HK-2 (cell line): ENCODE measurements at regions not wholly inside any gene's neighbourhood (a gene's known extent, or its start where the extent isn't known, plus 50 kb on each side); places are given as distances from the start of the nearest gene placed in this dataset.
A peak's percentile ranks its signal among the peaks of the same experiment; 100 is the strongest.

Experiments
- DNase-seq: peaks from one replicate; pipeline ENCODE4 v3.0.0-alpha.2; 2018; ENCODE audit not compliant: unreplicated experiment

DNA sequence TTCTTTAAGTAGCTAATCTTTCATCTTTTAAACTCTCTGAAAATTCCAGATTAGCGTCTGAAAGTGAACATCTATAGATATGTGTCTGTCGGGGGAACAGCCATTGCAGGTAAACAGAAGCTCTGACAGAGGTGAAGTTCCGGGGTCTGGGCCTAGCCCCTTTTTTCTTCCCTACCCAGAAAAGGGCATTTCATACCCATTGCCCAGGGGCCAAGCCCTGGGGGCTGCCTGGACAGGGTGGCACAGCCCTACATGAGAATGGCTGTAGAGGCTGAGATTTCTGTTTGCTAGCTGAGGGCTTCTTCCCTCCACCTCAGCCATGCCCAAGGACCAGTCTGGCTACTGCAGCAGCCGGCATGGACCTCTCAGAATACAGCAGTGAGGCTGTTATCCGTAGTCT, 327.0 kb upstream of the PLET1 start:
- DNase-seq: no peak

GRCh38 chr11:112588252-112588694, 327.6 kb upstream of the PLET1 start:
- peak; percentile 13 for DNase-seq

GRCh38 chr11:112589155-112589554, 328.5 kb upstream of the PLET1 start:
- no peak for DNase-seq

DNA sequence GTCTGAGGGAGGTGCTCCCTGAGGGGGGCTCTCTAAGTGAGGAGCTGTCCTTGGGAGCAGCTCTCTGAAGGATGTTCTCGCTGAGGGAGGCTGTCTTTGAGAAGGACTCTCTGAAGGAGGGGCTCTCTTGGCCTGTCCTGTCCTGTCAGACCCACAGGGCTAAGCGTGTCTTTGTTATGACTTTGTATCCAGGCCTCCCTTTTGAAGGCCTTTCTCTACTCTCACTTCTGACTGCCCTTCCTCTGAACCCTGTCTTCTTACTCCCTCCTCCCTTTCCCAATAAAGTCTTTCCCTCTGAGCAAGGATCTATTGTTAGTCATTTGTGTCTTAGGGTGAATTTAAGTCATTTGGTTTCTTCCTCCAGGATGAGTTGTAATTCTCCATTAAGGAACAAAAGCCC, 330.1 kb upstream of the PLET1 start:
- no peak for DNase-seq

DNA sequence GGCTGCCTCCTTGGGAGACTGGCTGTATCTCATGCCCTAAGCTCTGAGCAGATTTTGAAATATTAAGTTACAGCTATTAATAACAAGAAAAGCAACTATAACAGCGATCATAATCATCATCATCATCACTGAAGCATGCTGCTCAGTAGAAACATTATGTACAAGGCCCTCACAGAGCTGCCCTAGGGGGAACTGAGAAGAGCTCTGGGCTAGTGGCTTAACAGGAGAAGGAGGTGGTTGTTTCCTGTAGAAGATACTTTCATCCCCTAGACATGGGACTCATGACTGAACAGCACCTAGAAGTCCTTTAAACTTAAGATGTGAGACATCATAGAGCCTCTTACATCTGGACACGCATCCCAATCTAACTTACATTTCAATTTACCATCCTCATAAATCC, 332.8 kb upstream of the PLET1 start:
- DNase-seq: no peak

DNA sequence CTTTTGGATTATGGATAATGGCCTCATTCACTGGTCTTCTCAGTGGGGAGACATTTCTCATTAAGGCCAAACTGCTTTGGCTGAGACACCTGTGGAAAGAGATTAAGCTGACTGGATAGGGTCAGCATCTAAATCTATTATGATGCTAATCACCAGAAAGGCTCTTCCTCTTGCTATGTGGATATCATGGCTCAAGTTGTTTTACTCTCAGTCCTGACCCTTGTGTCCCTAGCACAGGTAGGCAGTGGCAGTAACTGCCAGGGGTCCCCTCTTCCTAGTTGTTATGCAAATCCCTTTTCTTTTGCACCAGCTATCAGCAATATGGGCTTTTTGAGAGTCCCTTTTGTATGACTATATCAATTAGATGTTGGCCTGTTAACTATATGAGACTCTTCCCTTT, 335.7 kb upstream of the PLET1 start:
- DNase-seq: no peak

GRCh38 chr11:112597286-112597790, 336.7 kb upstream of the PLET1 start:
- no peak for DNase-seq

GRCh38 chr11:112599265-112599664, 338.6 kb upstream of the PLET1 start:
- DNase-seq: no peak

DNA sequence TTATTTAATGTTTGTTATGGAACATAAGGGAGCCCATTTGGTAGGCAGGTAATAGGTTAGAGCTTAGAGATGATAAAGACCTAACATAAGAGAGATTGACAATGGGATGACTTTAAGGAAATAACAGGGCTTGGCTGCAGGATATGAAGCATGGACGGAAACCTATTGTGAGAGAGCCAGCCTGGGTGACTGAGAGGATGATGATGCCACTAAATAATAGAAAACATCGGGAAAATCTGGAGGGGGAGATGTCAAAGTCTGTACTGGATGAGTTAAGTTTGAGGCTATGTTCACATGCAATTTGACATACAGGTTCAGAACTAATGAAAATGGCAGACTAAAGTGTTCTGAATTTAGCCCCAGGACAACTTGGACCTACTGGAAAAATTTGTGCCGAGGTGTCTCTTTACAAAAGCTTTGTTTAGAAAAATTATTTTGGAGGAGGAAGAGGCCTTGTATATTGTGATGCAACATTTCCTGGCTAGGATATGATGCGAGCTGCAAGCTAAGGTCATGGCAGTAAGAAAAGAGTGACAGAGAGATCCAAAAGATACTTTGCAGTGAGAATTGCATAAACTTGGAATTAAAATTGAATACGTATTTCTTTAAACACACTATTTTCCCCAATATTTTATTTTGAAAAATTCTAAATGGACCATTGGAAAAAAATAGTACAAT, 339.3 kb upstream of the PLET1 start:
- no peak for DNase-seq

GRCh38 chr11:112605093-112605666, 344.5 kb upstream of the PLET1 start:
- DNase-seq: no peak

- no peak for DNase-seq
These were observed 346.0 kb upstream of the PLET1 start for GRCh38 chr11:112606656-112607055.

GRCh38 chr11:112608509-112608908, 347.8 kb upstream of the PLET1 start:
- DNase-seq: no peak

DNA sequence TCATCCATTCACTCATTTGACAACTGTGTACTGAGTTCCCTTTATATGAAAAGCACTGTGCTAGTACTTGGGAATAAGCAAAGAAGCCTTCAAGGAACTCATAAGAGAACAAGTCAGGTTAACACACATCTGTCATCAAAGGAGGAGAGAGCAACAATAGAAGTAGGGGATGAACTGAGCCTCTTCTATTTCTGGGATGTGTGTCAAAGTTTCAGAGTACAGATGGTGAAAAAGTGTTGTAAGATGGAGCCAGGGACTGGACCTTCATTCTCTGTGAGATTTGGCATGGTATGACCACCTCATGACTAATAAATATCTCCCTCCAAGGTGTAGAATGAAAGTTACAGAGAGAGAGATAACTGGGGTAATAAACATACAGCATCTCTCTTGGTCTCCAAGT, 349.8 kb upstream of the PLET1 start:
- no peak for DNase-seq

DNA sequence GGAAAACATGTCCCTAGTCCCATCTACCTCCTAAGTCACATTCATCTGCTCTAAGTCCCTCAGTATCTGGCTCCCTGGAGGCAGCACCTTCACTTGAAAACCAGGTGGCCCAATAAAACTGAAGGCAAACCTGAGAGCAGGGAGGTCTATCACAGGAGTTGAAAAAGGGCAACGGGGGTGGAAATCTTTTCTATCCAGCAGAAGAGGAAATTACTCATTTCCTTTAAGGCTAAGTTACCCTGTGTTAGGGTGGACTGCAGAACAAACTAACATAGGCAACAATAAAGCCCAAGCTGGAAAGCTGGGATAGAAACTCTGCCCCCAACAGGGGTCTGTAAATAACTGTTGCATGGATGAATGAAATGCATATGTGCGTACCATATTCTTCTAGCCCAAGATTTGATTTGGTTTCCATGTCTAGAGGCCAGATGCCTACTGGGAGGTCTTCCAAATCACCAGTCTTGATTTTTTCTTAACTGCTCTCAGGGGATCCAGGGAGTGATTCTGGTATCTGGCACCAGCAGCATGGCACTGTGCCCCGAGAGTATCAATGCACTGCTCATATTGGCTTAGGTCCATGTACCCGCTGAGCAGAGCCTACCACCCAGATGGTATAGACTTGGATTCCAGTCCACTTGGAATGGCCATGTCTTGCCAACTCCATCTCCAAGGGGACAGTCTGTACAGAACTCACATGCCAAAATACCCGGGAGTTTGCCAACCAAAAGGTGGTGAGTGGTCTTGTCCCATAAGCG, 350.0 kb upstream of the NCAM1 start:
- no peak for DNase-seq

GRCh38 chr11:112611771-112612170, 349.4 kb upstream of the NCAM1 start:
- DNase-seq: no peak

DNA sequence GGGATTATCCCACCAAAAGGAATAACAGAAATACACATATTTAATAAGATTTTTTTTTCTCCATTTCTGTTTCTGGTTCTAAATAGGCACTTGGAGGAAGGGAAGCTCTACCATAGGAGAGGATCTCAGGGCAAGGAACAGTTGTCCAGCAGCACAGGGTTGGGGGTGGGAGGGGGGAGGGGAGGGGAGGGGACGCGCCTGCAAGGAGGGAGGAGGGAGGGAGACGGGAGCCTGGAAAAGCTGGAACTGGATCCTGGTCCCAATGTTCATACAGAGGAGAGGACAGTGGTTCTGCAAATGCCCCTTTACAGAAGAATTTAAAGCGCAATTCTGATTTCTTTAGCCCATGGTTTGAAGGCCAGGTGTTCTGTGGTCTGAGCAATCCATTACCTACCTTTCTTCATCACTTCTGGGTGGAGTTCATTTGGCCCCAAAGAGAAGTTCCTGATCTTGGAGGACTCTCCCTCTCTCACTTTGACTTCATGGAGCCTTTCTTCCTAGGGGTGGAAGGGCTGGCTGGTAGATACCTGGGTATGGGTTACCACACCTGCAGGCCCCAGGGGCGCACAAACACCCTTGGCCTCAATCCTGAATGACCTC, 348.9 kb upstream of the NCAM1 start:
- no peak for DNase-seq

- DNase-seq: no peak
These were observed 347.9 kb upstream of the NCAM1 start for GRCh38 chr11:112613051-112613972.

DNA sequence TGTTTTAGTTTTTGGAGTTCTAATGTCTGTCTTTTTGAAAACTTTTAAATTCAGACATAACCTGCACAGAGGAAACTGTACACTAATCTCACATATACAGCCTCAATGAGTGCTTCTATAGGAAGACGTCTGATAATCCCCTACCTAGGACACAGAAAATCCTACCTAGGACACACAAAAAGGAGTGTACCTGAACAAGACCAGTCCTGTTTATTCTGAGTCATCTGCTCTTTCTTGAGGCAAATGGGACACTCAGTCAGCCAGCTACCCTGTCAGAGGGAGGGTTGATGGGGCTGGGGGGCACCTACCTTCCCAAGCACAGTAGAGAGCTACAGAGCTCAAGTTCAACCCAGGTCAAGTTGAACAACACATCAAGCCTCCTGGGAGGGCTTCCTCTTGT, 346.6 kb upstream of the NCAM1 start:
- no peak for DNase-seq

GRCh38 chr11:112615238-112615637, 346.0 kb upstream of the NCAM1 start:
- no peak for DNase-seq

GRCh38 chr11:112615891-112616290, 345.3 kb upstream of the NCAM1 start:
- DNase-seq: no peak

GRCh38 chr11:112616327-112617097, 344.7 kb upstream of the NCAM1 start:
- DNase-seq: no peak
